ENCODE measurements at regions not wholly inside any gene's neighbourhood (a gene's known extent, or its start where the extent isn't known, plus 50 kb on each side); places are given as distances from the start of the nearest gene placed in this dataset.

DNA sequence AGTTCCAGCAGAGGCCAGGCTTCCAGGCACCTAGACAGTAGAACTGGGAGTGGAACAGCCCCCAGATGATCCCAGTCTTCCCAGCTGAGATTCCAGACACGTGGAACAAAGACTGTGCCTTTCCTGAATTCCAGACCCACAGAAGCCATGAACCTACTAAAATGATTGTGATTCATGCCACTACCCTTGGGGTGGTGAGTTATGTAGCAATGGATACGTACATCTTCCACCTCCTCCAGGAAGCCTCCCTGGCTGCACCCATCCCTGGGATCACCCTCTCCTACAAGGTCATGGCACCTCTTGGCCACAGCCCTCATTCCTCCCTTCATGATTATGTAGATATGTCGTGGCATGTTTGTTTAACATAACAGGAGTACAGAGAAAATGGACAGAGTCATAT, 83.4 kb downstream of the NPTX2 start:
- H3K9me3 ChIP-seq, result peaks cover 0 to 12% of the 10 kb centered on the region in 2 donors
- DNase-seq (ENCODE audit: low spot score), result no peak
- no peaks in the 10 kb centered on the region for H3K27me3 ChIP-seq
- TF ChIP-seq, protein P1, sequence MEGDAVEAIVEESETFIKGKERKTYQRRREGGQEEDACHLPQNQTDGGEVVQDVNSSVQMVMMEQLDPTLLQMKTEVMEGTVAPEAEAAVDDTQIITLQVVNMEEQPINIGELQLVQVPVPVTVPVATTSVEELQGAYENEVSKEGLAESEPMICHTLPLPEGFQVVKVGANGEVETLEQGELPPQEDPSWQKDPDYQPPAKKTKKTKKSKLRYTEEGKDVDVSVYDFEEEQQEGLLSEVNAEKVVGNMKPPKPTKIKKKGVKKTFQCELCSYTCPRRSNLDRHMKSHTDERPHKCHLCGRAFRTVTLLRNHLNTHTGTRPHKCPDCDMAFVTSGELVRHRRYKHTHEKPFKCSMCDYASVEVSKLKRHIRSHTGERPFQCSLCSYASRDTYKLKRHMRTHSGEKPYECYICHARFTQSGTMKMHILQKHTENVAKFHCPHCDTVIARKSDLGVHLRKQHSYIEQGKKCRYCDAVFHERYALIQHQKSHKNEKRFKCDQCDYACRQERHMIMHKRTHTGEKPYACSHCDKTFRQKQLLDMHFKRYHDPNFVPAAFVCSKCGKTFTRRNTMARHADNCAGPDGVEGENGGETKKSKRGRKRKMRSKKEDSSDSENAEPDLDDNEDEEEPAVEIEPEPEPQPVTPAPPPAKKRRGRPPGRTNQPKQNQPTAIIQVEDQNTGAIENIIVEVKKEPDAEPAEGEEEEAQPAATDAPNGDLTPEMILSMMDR (IDR thresholded peaks at IDR 0.05), result no peak
- H3K27ac ChIP-seq, result no peak overlapping the region
- H3K36me3 ChIP-seq, result no peaks in the 10 kb centered on the region
- no peak overlapping the region for H3K4me3 ChIP-seq
- H3K4me1 ChIP-seq, result no peaks in the 10 kb centered on the region

DNA sequence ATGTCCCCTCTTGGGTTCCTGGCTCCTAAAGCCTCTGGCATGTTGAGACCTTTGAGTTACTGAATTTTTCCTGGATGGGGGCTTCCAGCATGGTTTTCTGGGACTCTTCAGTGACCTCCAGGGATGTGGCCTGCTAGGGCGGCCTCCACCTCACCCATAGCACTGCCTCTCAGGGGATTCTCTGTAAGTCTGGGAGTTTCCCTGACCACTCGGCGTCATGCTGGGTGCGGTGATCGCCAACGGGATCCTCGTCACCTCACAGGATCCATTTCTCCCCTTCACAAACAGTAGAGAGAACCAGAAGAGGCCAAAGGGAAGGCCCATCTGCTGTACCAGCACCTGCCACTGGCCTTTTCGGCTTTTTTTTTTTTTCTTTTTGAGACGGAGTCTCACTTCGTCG, 84.3 kb downstream of the NPTX2 start:
- no peaks in the 10 kb centered on the region for H3K27me3 ChIP-seq
- TF ChIP-seq, protein P1 (IDR thresholded peaks at IDR 0.05), result no peak

DNA sequence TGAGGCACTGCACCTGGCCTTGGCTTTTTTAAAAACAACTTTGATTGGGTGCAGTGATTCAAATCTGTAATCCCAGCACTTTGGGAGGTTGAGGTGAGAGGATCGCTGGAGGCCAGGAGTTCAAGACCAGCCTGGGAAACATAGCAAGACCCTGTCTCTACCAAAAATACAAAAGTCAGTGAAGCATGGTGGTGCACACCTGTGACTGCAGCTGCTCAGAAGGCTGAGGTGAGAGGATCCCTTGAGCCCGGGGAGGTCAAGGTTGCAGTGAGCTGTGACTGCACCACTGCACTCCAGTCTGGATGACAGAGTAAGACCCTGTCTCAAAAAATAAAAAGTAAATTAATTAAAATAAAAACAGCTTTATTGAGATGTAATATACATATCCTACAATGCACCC, 84.9 kb downstream of the NPTX2 start:
- DNase-seq (ENCODE audit: low spot score), result no peak
- H3K4me3 ChIP-seq, result no peak overlapping the region
- H3K9me3 ChIP-seq, result peaks cover 0 to 4% of the 10 kb centered on the region in 2 donors
- TF ChIP-seq, protein P1 (IDR thresholded peaks at IDR 0.05), result no peak
- no peaks in the 10 kb centered on the region for H3K4me1 ChIP-seq
- no peaks in the 10 kb centered on the region for H3K36me3 ChIP-seq
- no peaks in the 10 kb centered on the region for H3K27me3 ChIP-seq
- H3K27ac ChIP-seq, result no peak overlapping the region

More for the DNA sequence above, 84.3 kb downstream of the NPTX2 start:
- no peaks in the 10 kb centered on the region for H3K4me1 ChIP-seq
- DNase-seq (ENCODE audit: low spot score), result no peak
- no peak overlapping the region for H3K4me3 ChIP-seq
- H3K9me3 ChIP-seq, result peaks cover 0 to 10% of the 10 kb centered on the region in 2 donors
- H3K36me3 ChIP-seq, result no peaks in the 10 kb centered on the region
- H3K27ac ChIP-seq, result no peak overlapping the region

DNA sequence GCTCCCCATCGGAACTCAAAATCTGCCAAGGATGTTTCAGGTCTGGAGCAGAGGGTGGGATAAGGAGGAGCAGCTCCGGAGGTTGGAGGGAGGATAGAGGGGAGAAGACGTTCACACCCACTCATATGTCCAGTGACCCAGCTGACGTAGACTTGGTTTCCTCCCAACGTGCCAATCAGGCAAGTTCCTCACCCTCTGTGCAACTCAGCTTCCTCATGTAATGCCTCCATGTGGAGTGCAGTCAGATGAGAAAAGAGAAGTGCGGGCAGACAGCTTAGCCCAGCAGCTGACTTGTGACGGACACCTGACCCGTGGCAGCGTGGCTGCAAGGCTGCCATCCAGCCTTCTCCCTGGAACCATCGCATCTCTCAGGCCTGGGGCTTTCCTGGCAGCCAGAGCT, 86.8 kb downstream of the NPTX2 start:
- no peaks in the 10 kb centered on the region for H3K4me1 ChIP-seq
- H3K9me3 ChIP-seq, result no peaks in the 10 kb centered on the region
- H3K4me3 ChIP-seq, result no peak overlapping the region
- H3K27me3 ChIP-seq, result no peaks in the 10 kb centered on the region
- TF ChIP-seq, protein P1 (IDR thresholded peaks at IDR 0.05), result no peak
- no peak overlapping the region for H3K27ac ChIP-seq
- no peaks in the 10 kb centered on the region for H3K36me3 ChIP-seq
- no peak for DNase-seq (ENCODE audit: low spot score)

DNA sequence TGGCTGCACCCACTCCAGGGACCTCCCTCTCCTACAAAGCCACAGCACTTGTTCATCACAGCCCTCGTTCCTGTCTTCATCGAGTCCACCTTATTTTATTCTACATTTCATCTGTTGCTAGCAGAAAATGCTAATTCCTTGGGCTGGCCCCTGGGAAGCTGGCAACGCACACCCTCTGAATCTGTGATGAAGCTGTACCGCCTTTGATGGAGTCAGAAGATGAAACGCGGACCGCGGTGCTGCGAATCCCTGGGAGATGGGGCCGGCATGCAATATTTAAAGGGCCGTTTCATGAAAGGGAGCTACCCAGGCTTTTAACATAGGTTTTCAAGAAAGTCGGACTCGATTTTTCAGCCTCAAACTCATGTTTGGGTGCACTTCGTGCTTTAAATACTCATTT, 88.5 kb downstream of the NPTX2 start:
- H3K9me3 ChIP-seq, result no peaks in the 10 kb centered on the region
- TF ChIP-seq, protein P1 (IDR thresholded peaks at IDR 0.05), result no peak
- H3K27ac ChIP-seq, result no peak overlapping the region
- no peak overlapping the region for H3K4me3 ChIP-seq
- H3K36me3 ChIP-seq, result no peaks in the 10 kb centered on the region
- no peaks in the 10 kb centered on the region for H3K27me3 ChIP-seq
- no peak for DNase-seq (ENCODE audit: low spot score)
- no peaks in the 10 kb centered on the region for H3K4me1 ChIP-seq

DNA sequence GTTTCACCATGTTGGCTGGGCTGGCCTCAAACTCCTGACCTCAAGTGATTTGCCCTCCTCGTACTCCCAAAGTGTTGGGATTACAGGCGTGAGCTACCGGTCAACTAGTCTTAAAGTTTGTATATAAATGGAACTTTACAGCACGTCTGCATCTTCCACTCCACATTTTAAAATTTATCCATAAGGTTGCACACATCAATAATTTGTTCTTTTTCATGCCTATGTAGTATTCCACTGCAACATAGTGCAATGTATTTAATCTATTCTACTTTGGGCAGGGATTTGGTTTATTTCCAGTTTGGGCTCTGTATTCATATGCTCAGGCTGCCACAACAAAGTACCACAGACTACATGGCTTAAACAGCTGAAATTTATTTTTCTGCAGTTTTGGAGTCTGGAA, 90.0 kb downstream of the NPTX2 start:
- no peaks in the 10 kb centered on the region for H3K4me1 ChIP-seq
- H3K36me3 ChIP-seq, result no peaks in the 10 kb centered on the region
- H3K9me3 ChIP-seq, result no peaks in the 10 kb centered on the region
- H3K27me3 ChIP-seq, result no peaks in the 10 kb centered on the region
- no peak overlapping the region for H3K27ac ChIP-seq
- no peak overlapping the region for H3K4me3 ChIP-seq
- DNase-seq (ENCODE audit: low spot score), result no peak
- TF ChIP-seq, protein P1 (IDR thresholded peaks at IDR 0.05), result no peak
